HL-60/S4 (cell line): ENCODE measurements at regions not wholly inside any gene's neighbourhood (a gene's known extent, or its start where the extent isn't known, plus 50 kb on each side); places are given as distances from the start of the nearest gene placed in this dataset.
"Not testable (repeated sequence)": the region's sequence is repeated elsewhere in the genome, so short reads cannot be mapped to it uniquely, and the experiment has no call there.

ENCODE experiments used
- in situ Hi-C: fragments of 300-500 bp; cut with MboI; formaldehyde crosslinking; loops from 2 replicates; pipeline ENCODE4 v1.14.3; 2022; ENCODE audit warnings: low sequenced_read_pairs

- in situ Hi-C loops = no loop called here
Measured at GRCh38 chr10:80697926-80698325, 160.2 kb downstream of the SH2D4B start.

GRCh38 chr10:80699602-80700039 lies 161.9 kb downstream of the SH2D4B start:
- in situ Hi-C loops = no loop called here

- in situ Hi-C loops = no loop called here
Measured at GRCh38 chr10:80700252-80700651, 162.6 kb downstream of the SH2D4B start.

GRCh38 chr10:80700760-80701444 lies 163.2 kb downstream of the SH2D4B start:
- in situ Hi-C loops = no loop called here

- in situ Hi-C loops = no loop called here
Measured at GRCh38 chr10:80701706-80702105, 164.0 kb downstream of the SH2D4B start.

GRCh38 chr10:80702143-80702542 lies 164.4 kb downstream of the SH2D4B start:
- in situ Hi-C loops = no loop called here

GRCh38 chr10:80705899-80706298 lies 168.2 kb downstream of the SH2D4B start:
- in situ Hi-C loops = no loop called here

- in situ Hi-C loops = no loop called here
Measured at GRCh38 chr10:80708185-80708584, 170.5 kb downstream of the SH2D4B start.

- in situ Hi-C loops = no loop called here
Measured at GRCh38 chr10:80708808-80709207, 171.1 kb downstream of the SH2D4B start.

- in situ Hi-C loops = no loop called here
Measured at GRCh38 chr10:80709866-80710265, 172.2 kb downstream of the SH2D4B start.

GRCh38 chr10:80713398-80713928 lies 175.8 kb downstream of the SH2D4B start:
- in situ Hi-C loops = no loop called here

GRCh38 chr10:80714566-80714965 lies 176.9 kb downstream of the SH2D4B start:
- in situ Hi-C loops = no loop called here

GRCh38 chr10:80718024-80718423 lies 180.3 kb downstream of the SH2D4B start:
- in situ Hi-C loops = no loop called here

GRCh38 chr10:80719935-80720334 lies 182.2 kb downstream of the SH2D4B start:
- in situ Hi-C loops = no loop called here

GRCh38 chr10:80720549-80720948 lies 182.8 kb downstream of the SH2D4B start:
- in situ Hi-C loops = no loop called here

GRCh38 chr10:80728354-80728753 lies 190.7 kb downstream of the SH2D4B start:
- in situ Hi-C loops = not testable (repeated sequence)

GRCh38 chr10:80729896-80730295 lies 192.2 kb downstream of the SH2D4B start:
- in situ Hi-C loops = no loop called here

GRCh38 chr10:80730522-80730921 lies 192.8 kb downstream of the SH2D4B start:
- in situ Hi-C loops = no loop called here

GRCh38 chr10:80734589-80734988 lies 196.9 kb downstream of the SH2D4B start:
- in situ Hi-C loops = no loop called here

GRCh38 chr10:80737209-80737608 lies 199.5 kb downstream of the SH2D4B start:
- in situ Hi-C loops = no loop called here

- in situ Hi-C loops = no loop called here
Measured at GRCh38 chr10:80739328-80739727, 201.6 kb downstream of the SH2D4B start.

GRCh38 chr10:80739963-80740715 lies 202.4 kb downstream of the SH2D4B start:
- in situ Hi-C loops = no loop called here
